K562 (cell line): ENCODE measurements at regions not wholly inside any gene's neighbourhood (a gene's known extent, or its start where the extent isn't known, plus 50 kb on each side); places are given as distances from the start of the nearest gene placed in this dataset.
A peak's percentile ranks its signal among the peaks of the same experiment; 100 is the strongest.

Source experiments
- ATAC-seq: fragments of 200-7000 bp; cut with Tn5 transposase; 3 replicates; pipeline ENCODE4 v1.9.1; 2020; ENCODE audit warnings: moderate library complexity
- BruUV-seq: library from RNA; stranded (reverse); fragments of 400-500 nt; replicated peaks from 2 replicates; lab custom pipeline; 2021; lab: Mats Ljungman, UMichigan
- CTCF ChIA-PET: fragments of 300-600 bp; formaldehyde crosslinking; extraction: SDS; loops from one replicate; lab custom pipeline; 2021; ENCODE audit warnings: low intra/inter-chr PET ratio; lab: Yijun Ruan, JAX
- POLR2A ChIA-PET: fragments of 300-600, 350-650 bp; sonication (Branson Sonifier 250); formaldehyde crosslinking; extraction: SDS; loops from one replicate; lab custom pipeline; 2021; ENCODE audit warnings: antibody characterized with exemption, inconsistent platforms; lab: Yijun Ruan, JAX
- DNase-seq, 4 experiments: peaks; one replicate each; pipeline versions ENCODE4 v3.0.0 to v3.0.0-alpha.2; 2011 to 2018; ENCODE audit warnings: low spot score in 3 of 4, mixed read lengths in 3 of 4; ENCODE audit errors: extremely low read depth in 1 of 4
- FAIRE-seq: peaks from 2 replicates; lab custom pipeline; 2011; peaks lifted over from hg19 to GRCh38; lab: Jason Lieb, UNC
- H2AFZ ChIP-seq: 2 replicates; pipeline ENCODE4 v1.6.0; 2011; ENCODE audit warnings: low read depth, low read length, control low read depth, inconsistent platforms
- H3K27ac ChIP-seq: fragments of 200-600 bp; 3 replicates; pipeline ENCODE4 v1.8.0; 2011; ENCODE audit warnings: low read depth, mild to moderate bottlenecking, control low read depth, inconsistent platforms, low read length, moderate library complexity, mixed read lengths; ENCODE audit errors: extremely low read depth
- H3K27me3 ChIP-seq, 2 experiments: fragments of 300-600 bp in 1 of 2; 2 replicates in 1 of 2; 3 replicates in 1 of 2; pipeline versions ENCODE4 v1.6.0 to v1.8.0; 2011; ENCODE audit warnings: inconsistent platforms in 2 of 2, low read length in 2 of 2, mild to moderate bottlenecking in 1 of 2, mixed read lengths in 1 of 2, moderate library complexity in 1 of 2; ENCODE audit not compliant: control insufficient read depth in 2 of 2, insufficient read depth in 2 of 2
- H3K36me3 ChIP-seq: fragments of 300-600 bp; 3 replicates; pipeline ENCODE4 v1.8.0; 2011; ENCODE audit warnings: mild to moderate bottlenecking, low read length, inconsistent platforms; ENCODE audit not compliant: control insufficient read depth, insufficient read depth
- H3K4me1 ChIP-seq, 2 experiments: fragments of 200-600 bp in 1 of 2; replicated peaks in 1 of 2; 2 replicates in 1 of 2; 3 replicates in 1 of 2; pipeline versions ENCODE4 v1.5.1 to v1.8.0; 2011; ENCODE audit warnings: inconsistent platforms in 2 of 2, low read length in 2 of 2, mild to moderate bottlenecking in 1 of 2, mixed read lengths in 1 of 2, moderate library complexity in 1 of 2; ENCODE audit not compliant: control insufficient read depth in 2 of 2, insufficient read depth in 2 of 2
- H3K4me2 ChIP-seq: 2 replicates; pipeline ENCODE4 v1.6.1; 2011; ENCODE audit warnings: low read length, control low read depth, inconsistent platforms, mixed read lengths; ENCODE audit not compliant: insufficient read depth
- H3K4me3 ChIP-seq: fragments of 200-600 bp; sonication (generic), shearing (Covaris generic); 2 replicates; pipeline ENCODE4 v1.5.1; 2016; ENCODE audit warnings: control low read depth, inconsistent platforms
- H3K79me2 ChIP-seq: fragments of 200-600 bp; 3 replicates; pipeline ENCODE4 v1.8.0; 2011; ENCODE audit warnings: low read length, inconsistent platforms; ENCODE audit not compliant: control insufficient read depth, insufficient read depth
- H3K9ac ChIP-seq, 2 experiments: 2 replicates each; pipeline versions ENCODE4 v1.6.0 to v1.6.1; 2011; ENCODE audit warnings: low read depth in 2 of 2, low read length in 2 of 2, control low read depth in 1 of 2, inconsistent platforms in 1 of 2, mild to moderate bottlenecking in 1 of 2, mixed read lengths in 1 of 2; ENCODE audit not compliant: insufficient read depth in 1 of 2
- H3K9me1 ChIP-seq: one replicate; pipeline ENCODE4 v1.6.0; 2011; ENCODE audit warnings: inconsistent platforms, mild to moderate bottlenecking, low read length, moderate library complexity; ENCODE audit not compliant: control insufficient read depth, insufficient read depth
- H3K9me3 ChIP-seq: replicated peaks from 2 replicates; pipeline ENCODE4 v1.5.1; 2011; ENCODE audit warnings: low read depth, low read length, inconsistent platforms; ENCODE audit not compliant: control insufficient read depth, insufficient read depth
- H4K20me1 ChIP-seq: replicated peaks from 2 replicates; pipeline ENCODE4 v1.6.1; 2011; ENCODE audit warnings: low read length, inconsistent platforms, mixed read lengths; ENCODE audit not compliant: control insufficient read depth, insufficient read depth
- ATF7 ChIP-seq: fragments of 450-650 bp; IDR thresholded peaks from 2 replicates; pipeline ENCODE4 v1.7.1; 2014; ENCODE audit warnings: mild to moderate bottlenecking, moderate library complexity
- CREM ChIP-seq: IDR thresholded peaks from 2 replicates; pipeline ENCODE4 v1.6.1; 2014; ENCODE audit warnings: antibody characterized with exemption, low read depth
- NFATC3 ChIP-seq: fragments of 450-650 bp; IDR thresholded peaks from 2 replicates; pipeline ENCODE4 v1.6.1; 2017; ENCODE audit warnings: mild to moderate bottlenecking
- NFE2 ChIP-seq: IDR thresholded peaks from 2 replicates; pipeline ENCODE4 v1.6.1; 2014; ENCODE audit warnings: antibody characterized with exemption, low read depth
- RHOXF2B ChIP-seq: fragments of 250-450 bp; sonication (Bioruptor Pico); conservative IDR thresholded peaks from 2 replicates; pipeline ENCODE4 v1.5.1; 2021
- SAP30 ChIP-seq: fragments of 200-600 bp; sonication (generic); IDR thresholded peaks from 2 replicates; pipeline ENCODE4 v1.6.1; 2012; ENCODE audit warnings: borderline replicate concordance, low read depth, mild to moderate bottlenecking, moderate library complexity, low read length, control low read depth, inconsistent platforms; ENCODE audit not compliant: insufficient read depth, poor library complexity, severe bottlenecking
- SMAD4 ChIP-seq: fragments of 250-450 bp; sonication (Bioruptor Pico); conservative IDR thresholded peaks from 2 replicates; pipeline ENCODE4 v1.8.0; 2021; ENCODE audit warnings: inconsistent platforms, mild to moderate bottlenecking, moderate library complexity
- TCF3 ChIP-seq: sonication (generic); formaldehyde crosslinking; IDR thresholded peaks from 2 replicates; pipeline ENCODE4 v1.4.0; 2020; ENCODE audit warnings: mild to moderate bottlenecking, missing genetic modification reagents
- ZNF212 ChIP-seq: fragments of 450-650 bp; formaldehyde crosslinking; IDR thresholded peaks from 2 replicates; pipeline ENCODE4 v1.4.0; 2020; ENCODE audit warnings: mild to moderate bottlenecking
- ZNF239 ChIP-seq: fragments of 250-450 bp; sonication (Bioruptor Pico); IDR thresholded peaks from 2 replicates; pipeline ENCODE4 v1.4.0; 2020; ENCODE audit warnings: mild to moderate bottlenecking
- ZNF583 ChIP-seq: fragments of 250-450 bp; sonication (Bioruptor Pico); IDR thresholded peaks from 2 replicates; pipeline ENCODE4 v1.4.0; 2020
- WGBS: fragments of 100-300 bp; shearing (Covaris generic); methylation state at CpG from one replicate; pipeline ENCODE4 v1.1.6; 2016; ENCODE audit warnings: low coverage, mixed read lengths; ENCODE audit not compliant: insufficient coverage; ENCODE audit errors: missing lambda C conversion rate; 5-methylcytosine and 5-hydroxymethylcytosine counted together
- in situ Hi-C: fragments of 300-500 bp; cut with MboI; formaldehyde crosslinking; loops from 4 replicates; pipeline ENCODE4 v1.15.0; 2018; ENCODE audit warnings: inconsistent platforms, mixed read lengths
- intact Hi-C: fragments of 100-400 bp; cut with micrococcal nuclease; formaldehyde crosslinking; loops from 2 replicates; pipeline ENCODE4 v1.14.2; 2022

GRCh38 chr2:240251848-240252190, 111.4 kb upstream of the OTOS start:
- POLR2A ChIA-PET = interaction anchor here (1.3 kb wide), 1 partner anchor 68 kb away, joined by 3 read pairs; no protein-coding TSS in a partner anchor
- in situ Hi-C loops (no loop called here), intact Hi-C loops (no loop called here)
- Histone ChIP-seq H3K9ac (peak overlapping the region in 1 of 2 experiments; percentile 90; a peak in 2 of 4 replicates), H3K27ac (peak overlapping the region; percentile 86; the same call in 2 of the 3 replicates), H3K4me1 (peaks cover 25 to 55% of the 10 kb centered on the region in 2 experiments), H3K27me3 (peaks cover 2 to 10% of the 10 kb centered on the region in 2 experiments; a peak in 2 of 5 replicates), H3K4me3 (no peak overlapping the region), H3K36me3 (no peaks in the 10 kb centered on the region), H2AFZ (peak overlapping the region; percentile 91), H3K79me2 (no peaks in the 10 kb centered on the region), H3K9me3 (no peaks in the 10 kb centered on the region), H3K4me2 (no peak overlapping the region), H4K20me1 (no peaks in the 10 kb centered on the region), H3K9me1 (peaks cover 4% of the 10 kb centered on the region)
- no peak for DNase-seq
- CTCF ChIA-PET = no interaction called here
- no peak for TF ChIP-seq ATF7
- no peak for TF ChIP-seq RHOXF2B
- no peak for TF ChIP-seq ZNF583 (CRISPR knock-in tag)
- no peak for TF ChIP-seq NFATC3
- no peak for TF ChIP-seq SMAD4 (CRISPR knock-in tag)
- TF ChIP-seq ZNF212 (CRISPR knock-in tag) = no peak
- no peak for TF ChIP-seq TCF3
- TF ChIP-seq NFE2 = no peak
- no peak for TF ChIP-seq CREM
- no peak for TF ChIP-seq ZNF239 (CRISPR knock-in tag)
- no peak for TF ChIP-seq SAP30
- BruUV-seq = no TSS peak
- ATAC-seq = no peak
- no peak for FAIRE-seq
- 63% methylated on average over 2 of the region's 6 CpGs for WGBS
